ENCODE measurements at regions not wholly inside any gene's neighbourhood (a gene's known extent, or its start where the extent isn't known, plus 50 kb on each side); places are given as distances from the start of the nearest gene placed in this dataset.

GRCh38 chr7:86970547-86970946, 88.9 kb downstream of the ELAPOR2 start:
- no peaks in the 10 kb centered on the region for H3K36me3 ChIP-seq (ENCODE audit: insufficient read depth, low read length)
- TF ChIP-seq CTCF (IDR thresholded peaks at IDR 0.05) = no peak
- no peaks in the 10 kb centered on the region for H3K9me3 Mint-ChIP-seq
- no peaks in the 10 kb centered on the region for H3K4me1 ChIP-seq (ENCODE audit: insufficient read depth, low read length)
- ChIA-PET POLR2A (no interaction called here), CTCF (no interaction called here)
- peak overlapping the region; percentile 2 for H3K27ac Mint-ChIP-seq
- H3K9me3 ChIP-seq (ENCODE audit: control insufficient read depth in 1 of 2, insufficient read depth in 1 of 2, low read length in 2 of 2) = no peaks in the 10 kb centered on the region
- H3K4me1 Mint-ChIP-seq (ENCODE audit: low read depth) = peaks cover 20% of the 10 kb centered on the region
- ATAC-seq (ENCODE audit: poor library complexity) = no peak
- H3K4me3 Mint-ChIP-seq = no peak overlapping the region
- H3K27ac ChIP-seq (ENCODE audit: low read depth in 1 of 2, low read length in 2 of 2) = no peak overlapping the region
- intact Hi-C loops (cut with DNase I, micrococcal nuclease) = no loop called here
- no peaks in the 10 kb centered on the region for H3K36me3 Mint-ChIP-seq (ENCODE audit: low read depth)
- H3K27me3 ChIP-seq (ENCODE audit: control insufficient read depth in 1 of 2, insufficient read depth in 2 of 2, low read length in 2 of 2) = no peaks in the 10 kb centered on the region
- H3K4me3 ChIP-seq (ENCODE audit: low read length) = no peak overlapping the region
- no peak for DNase-seq
- H3K27me3 Mint-ChIP-seq = peaks cover 4% of the 10 kb centered on the region

GRCh38 chr7:86969865-86970264, 89.6 kb downstream of the ELAPOR2 start:
- ATAC-seq (ENCODE audit: poor library complexity) = no peak
- ChIA-PET POLR2A (no interaction called here), CTCF (interaction anchor here (0.9 kb wide), 1 partner anchor 26 kb away, joined by 3 read pairs; no protein-coding TSS in a partner anchor)
- DNase-seq = no peak
- no peak overlapping the region for H3K27ac ChIP-seq (ENCODE audit: low read depth in 1 of 2, low read length in 2 of 2)
- peaks cover 20% of the 10 kb centered on the region for H3K4me1 Mint-ChIP-seq (ENCODE audit: low read depth)
- no peaks in the 10 kb centered on the region for H3K9me3 Mint-ChIP-seq
- no peak for TF ChIP-seq CTCF (IDR thresholded peaks at IDR 0.05)
- no peak overlapping the region for H3K4me3 ChIP-seq (ENCODE audit: low read length)
- H3K27ac Mint-ChIP-seq = no peak overlapping the region
- H3K36me3 ChIP-seq (ENCODE audit: insufficient read depth, low read length) = no peaks in the 10 kb centered on the region
- H3K4me3 Mint-ChIP-seq = no peak overlapping the region
- H3K27me3 Mint-ChIP-seq = peaks cover 6% of the 10 kb centered on the region
- no peaks in the 10 kb centered on the region for H3K27me3 ChIP-seq (ENCODE audit: control insufficient read depth in 1 of 2, insufficient read depth in 2 of 2, low read length in 2 of 2)
- H3K9me3 ChIP-seq (ENCODE audit: control insufficient read depth in 1 of 2, insufficient read depth in 1 of 2, low read length in 2 of 2) = no peaks in the 10 kb centered on the region
- intact Hi-C loops (cut with DNase I, micrococcal nuclease) = no loop called here
- H3K36me3 Mint-ChIP-seq (ENCODE audit: low read depth) = no peaks in the 10 kb centered on the region
- H3K4me1 ChIP-seq (ENCODE audit: insufficient read depth, low read length) = no peaks in the 10 kb centered on the region

- no peaks in the 10 kb centered on the region for H3K36me3 ChIP-seq (ENCODE audit: insufficient read depth, low read length)
- no peaks in the 10 kb centered on the region for H3K36me3 Mint-ChIP-seq (ENCODE audit: low read depth)
- H3K4me3 Mint-ChIP-seq = no peak overlapping the region
- H3K4me1 ChIP-seq (ENCODE audit: insufficient read depth, low read length) = no peaks in the 10 kb centered on the region
- ATAC-seq (ENCODE audit: poor library complexity) = no peak
- CTCF ChIA-PET = no interaction called here
- H3K27ac Mint-ChIP-seq = no peak overlapping the region
- intact Hi-C loops (cut with DNase I, micrococcal nuclease) = no loop called here
- H3K27ac ChIP-seq (ENCODE audit: low read depth in 1 of 2, low read length in 2 of 2) = no peak overlapping the region
- POLR2A ChIA-PET = no interaction called here
- no peaks in the 10 kb centered on the region for H3K27me3 ChIP-seq (ENCODE audit: control insufficient read depth in 1 of 2, insufficient read depth in 2 of 2, low read length in 2 of 2)
- peaks cover 9% of the 10 kb centered on the region for H3K27me3 Mint-ChIP-seq
- peaks cover 20% of the 10 kb centered on the region for H3K4me1 Mint-ChIP-seq (ENCODE audit: low read depth)
- no peaks in the 10 kb centered on the region for H3K9me3 ChIP-seq (ENCODE audit: control insufficient read depth in 1 of 2, insufficient read depth in 1 of 2, low read length in 2 of 2)
- no peak for DNase-seq
- TF ChIP-seq CTCF (IDR thresholded peaks at IDR 0.05) = no peak
- H3K4me3 ChIP-seq (ENCODE audit: low read length) = no peak overlapping the region
- no peaks in the 10 kb centered on the region for H3K9me3 Mint-ChIP-seq
Measured at GRCh38 chr7:86968618-86969017, 90.8 kb downstream of the ELAPOR2 start.
